DND-41 (cell line): ENCODE measurements at regions not wholly inside any gene's neighbourhood (a gene's known extent, or its start where the extent isn't known, plus 50 kb on each side); places are given as distances from the start of the nearest gene placed in this dataset.

ENCODE experiments used
- ATAC-seq: fragments of 200-7000 bp; cut with Tn5 transposase; 3 replicates; pipeline ENCODE4 v1.9.1; 2021; ENCODE audit warnings: low read depth; ENCODE audit not compliant: insufficient read depth
- DNase-seq: peaks from one replicate; pipeline ENCODE4 v3.0.0-alpha.2; 2020
- H2AFZ ChIP-seq: 2 replicates; pipeline ENCODE4 v1.6.0; 2012; ENCODE audit warnings: low read depth, low read length
- H3K27ac ChIP-seq: 2 replicates; pipeline ENCODE4 v1.5.1; 2012; ENCODE audit warnings: low read length, inconsistent platforms
- H3K27me3 ChIP-seq: fragments of 200-600 bp; sonication (generic); 2 replicates; pipeline ENCODE4 v1.6.0; 2012; ENCODE audit warnings: low read length, mild to moderate bottlenecking, inconsistent platforms; ENCODE audit not compliant: insufficient read depth, poor library complexity
- H3K36me3 ChIP-seq: 2 replicates; pipeline ENCODE4 v1.5.1; 2012; ENCODE audit warnings: low read length, inconsistent platforms; ENCODE audit not compliant: insufficient read depth
- H3K4me1 ChIP-seq: 2 replicates; pipeline ENCODE4 v1.5.1; 2012; ENCODE audit warnings: mild to moderate bottlenecking, low read length; ENCODE audit not compliant: insufficient read depth
- H3K4me2 ChIP-seq: 2 replicates; pipeline ENCODE4 v1.6.0; 2012; ENCODE audit warnings: mild to moderate bottlenecking, moderate library complexity, low read length, inconsistent platforms; ENCODE audit not compliant: insufficient read depth
- H3K4me3 ChIP-seq, 2 experiments: fragments of 200-600 bp in 1 of 2; shearing (Covaris generic) in 1 of 2; 2 replicates each; pipeline ENCODE4 v1.5.1; 2012 to 2016; ENCODE audit warnings: inconsistent platforms in 2 of 2, low read length in 2 of 2, mild to moderate bottlenecking in 2 of 2, low read depth in 1 of 2, moderate library complexity in 1 of 2
- H3K79me2 ChIP-seq: 2 replicates; pipeline ENCODE4 v1.6.0; 2012; ENCODE audit warnings: low read length, inconsistent platforms; ENCODE audit not compliant: insufficient read depth
- H3K9ac ChIP-seq: 2 replicates; pipeline ENCODE4 v1.6.0; 2012; ENCODE audit warnings: low read depth, mild to moderate bottlenecking, inconsistent platforms, low read length, moderate library complexity
- H3K9me3 ChIP-seq: 2 replicates; pipeline ENCODE4 v1.5.1; 2012; ENCODE audit warnings: low read length, moderate library complexity, mild to moderate bottlenecking, inconsistent platforms; ENCODE audit not compliant: insufficient read depth, severe bottlenecking
- H4K20me1 ChIP-seq: 2 replicates; pipeline ENCODE4 v1.6.0; 2012; ENCODE audit warnings: low read length; ENCODE audit not compliant: insufficient read depth
- EZH2 ChIP-seq: IDR thresholded peaks from 3 replicates; pipeline ENCODE4 v1.6.1; 2012; ENCODE audit warnings: borderline replicate concordance, low read depth, mild to moderate bottlenecking, moderate library complexity, low read length, inconsistent platforms; ENCODE audit not compliant: severe bottlenecking
- TF ChIP-seq, protein P1 (sequence below): IDR thresholded peaks from 2 replicates; pipeline ENCODE4 v1.5.1; 2012; ENCODE audit warnings: borderline replicate concordance, low read length, moderate library complexity, mild to moderate bottlenecking; ENCODE audit not compliant: poor library complexity, severe bottlenecking; ENCODE audit errors: extremely low read depth

GRCh38 chr10:79014796-79015195, 54.0 kb upstream of the ZMIZ1 start:
- no peaks in the 10 kb centered on the region for H3K36me3 ChIP-seq
- H3K4me3 ChIP-seq: no peak overlapping the region
- ATAC-seq (no peak), DNase-seq (no peak)
- no peak overlapping the region for H3K4me2 ChIP-seq
- H4K20me1 ChIP-seq: no peaks in the 10 kb centered on the region
- H3K9ac ChIP-seq: no peak overlapping the region
- H3K4me1 ChIP-seq: no peaks in the 10 kb centered on the region
- no peaks in the 10 kb centered on the region for H3K9me3 ChIP-seq
- no peaks in the 10 kb centered on the region for H3K79me2 ChIP-seq
- no peak overlapping the region for H2AFZ ChIP-seq
- TF ChIP-seq, protein P1, sequence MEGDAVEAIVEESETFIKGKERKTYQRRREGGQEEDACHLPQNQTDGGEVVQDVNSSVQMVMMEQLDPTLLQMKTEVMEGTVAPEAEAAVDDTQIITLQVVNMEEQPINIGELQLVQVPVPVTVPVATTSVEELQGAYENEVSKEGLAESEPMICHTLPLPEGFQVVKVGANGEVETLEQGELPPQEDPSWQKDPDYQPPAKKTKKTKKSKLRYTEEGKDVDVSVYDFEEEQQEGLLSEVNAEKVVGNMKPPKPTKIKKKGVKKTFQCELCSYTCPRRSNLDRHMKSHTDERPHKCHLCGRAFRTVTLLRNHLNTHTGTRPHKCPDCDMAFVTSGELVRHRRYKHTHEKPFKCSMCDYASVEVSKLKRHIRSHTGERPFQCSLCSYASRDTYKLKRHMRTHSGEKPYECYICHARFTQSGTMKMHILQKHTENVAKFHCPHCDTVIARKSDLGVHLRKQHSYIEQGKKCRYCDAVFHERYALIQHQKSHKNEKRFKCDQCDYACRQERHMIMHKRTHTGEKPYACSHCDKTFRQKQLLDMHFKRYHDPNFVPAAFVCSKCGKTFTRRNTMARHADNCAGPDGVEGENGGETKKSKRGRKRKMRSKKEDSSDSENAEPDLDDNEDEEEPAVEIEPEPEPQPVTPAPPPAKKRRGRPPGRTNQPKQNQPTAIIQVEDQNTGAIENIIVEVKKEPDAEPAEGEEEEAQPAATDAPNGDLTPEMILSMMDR: no peak
- TF ChIP-seq EZH2: no peak
- H3K27me3 ChIP-seq: no peaks in the 10 kb centered on the region
- no peak overlapping the region for H3K27ac ChIP-seq

GRCh38 chr10:79017882-79018520, 50.8 kb upstream of the ZMIZ1 start:
- Histone ChIP-seq H3K4me2 (no peak overlapping the region), H3K79me2 (no peaks in the 10 kb centered on the region), H3K36me3 (no peaks in the 10 kb centered on the region), H2AFZ (no peak overlapping the region), H3K9ac (no peak overlapping the region), H3K4me3 (no peak overlapping the region), H3K27ac (no peak overlapping the region), H3K4me1 (no peaks in the 10 kb centered on the region), H4K20me1 (no peaks in the 10 kb centered on the region), H3K27me3 (no peaks in the 10 kb centered on the region), H3K9me3 (no peaks in the 10 kb centered on the region)
- no peak for DNase-seq
- no peak for ATAC-seq
- TF ChIP-seq, protein P1: no peak
- no peak for TF ChIP-seq EZH2

DNA sequence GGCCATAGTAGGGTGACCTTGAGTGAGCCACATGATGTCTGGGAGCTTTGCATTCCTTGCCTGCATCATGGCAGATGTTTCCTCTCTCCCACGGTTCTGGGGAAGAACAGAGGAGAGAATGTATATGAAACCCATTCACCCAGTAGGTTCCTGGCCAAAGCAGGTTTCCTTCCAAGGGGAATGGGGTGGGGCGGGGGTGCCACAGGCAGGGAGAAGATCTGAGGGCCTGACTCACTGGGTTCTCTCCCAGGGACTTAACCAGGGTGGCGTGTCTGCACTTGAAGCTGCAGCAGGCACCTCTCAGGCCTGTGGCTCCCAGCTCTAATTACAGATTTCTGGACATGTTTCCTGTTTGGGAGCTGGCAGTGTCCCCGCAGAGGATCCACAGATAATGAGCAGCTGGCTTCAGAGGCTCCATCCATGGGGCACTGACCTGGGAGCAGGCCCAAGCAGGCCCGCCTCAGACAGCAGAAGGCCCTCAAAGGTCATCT, 50.2 kb upstream of the ZMIZ1 start:
- no peaks in the 10 kb centered on the region for H3K36me3 ChIP-seq
- ATAC-seq (no peak), DNase-seq (no peak)
- H3K4me3 ChIP-seq: no peak overlapping the region
- H2AFZ ChIP-seq: no peak overlapping the region
- H3K27ac ChIP-seq: no peak overlapping the region
- no peaks in the 10 kb centered on the region for H3K4me1 ChIP-seq
- no peaks in the 10 kb centered on the region for H4K20me1 ChIP-seq
- H3K9ac ChIP-seq: no peak overlapping the region
- H3K4me2 ChIP-seq: no peak overlapping the region
- H3K27me3 ChIP-seq: no peaks in the 10 kb centered on the region
- no peaks in the 10 kb centered on the region for H3K79me2 ChIP-seq
- TF ChIP-seq EZH2: no peak
- TF ChIP-seq, protein P1: no peak
- H3K9me3 ChIP-seq: no peaks in the 10 kb centered on the region
